ENCODE measurements at regions not wholly inside any gene's neighbourhood (a gene's known extent, or its start where the extent isn't known, plus 50 kb on each side); places are given as distances from the start of the nearest gene placed in this dataset.

GRCh38 chr21:14720237-14720636 is 174.1 kb upstream of the SAMSN1 start:
- intact Hi-C loops (cut with DNase I) = no loop called here
- H3K9me3 ChIP-seq = no peaks in the 10 kb centered on the region
- no peaks in the 10 kb centered on the region for H3K27me3 ChIP-seq
- no peaks in the 10 kb centered on the region for H3K36me3 ChIP-seq
- H3K27ac ChIP-seq = no peak overlapping the region
- WGBS, 3 donors = 36 to 54% (median 39%) methylated on average over 4 of the region's 4 CpGs
- H3K4me1 ChIP-seq (ENCODE audit: insufficient read depth) = no peaks in the 10 kb centered on the region
- DNase-seq = no peak
- TF ChIP-seq POLR2A (IDR thresholded peaks at IDR 0.05) (no peak), EP300 (IDR thresholded peaks at IDR 0.05) (no peak)
- TF ChIP-seq, protein P1, sequence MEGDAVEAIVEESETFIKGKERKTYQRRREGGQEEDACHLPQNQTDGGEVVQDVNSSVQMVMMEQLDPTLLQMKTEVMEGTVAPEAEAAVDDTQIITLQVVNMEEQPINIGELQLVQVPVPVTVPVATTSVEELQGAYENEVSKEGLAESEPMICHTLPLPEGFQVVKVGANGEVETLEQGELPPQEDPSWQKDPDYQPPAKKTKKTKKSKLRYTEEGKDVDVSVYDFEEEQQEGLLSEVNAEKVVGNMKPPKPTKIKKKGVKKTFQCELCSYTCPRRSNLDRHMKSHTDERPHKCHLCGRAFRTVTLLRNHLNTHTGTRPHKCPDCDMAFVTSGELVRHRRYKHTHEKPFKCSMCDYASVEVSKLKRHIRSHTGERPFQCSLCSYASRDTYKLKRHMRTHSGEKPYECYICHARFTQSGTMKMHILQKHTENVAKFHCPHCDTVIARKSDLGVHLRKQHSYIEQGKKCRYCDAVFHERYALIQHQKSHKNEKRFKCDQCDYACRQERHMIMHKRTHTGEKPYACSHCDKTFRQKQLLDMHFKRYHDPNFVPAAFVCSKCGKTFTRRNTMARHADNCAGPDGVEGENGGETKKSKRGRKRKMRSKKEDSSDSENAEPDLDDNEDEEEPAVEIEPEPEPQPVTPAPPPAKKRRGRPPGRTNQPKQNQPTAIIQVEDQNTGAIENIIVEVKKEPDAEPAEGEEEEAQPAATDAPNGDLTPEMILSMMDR (IDR thresholded peaks at IDR 0.05) = no peak
- no peak overlapping the region for H3K4me3 ChIP-seq

- TF ChIP-seq, protein P1 (IDR thresholded peaks at IDR 0.05) = no peak
- TF ChIP-seq EP300 (IDR thresholded peaks at IDR 0.05) = no peak
- no peak for TF ChIP-seq POLR2A (IDR thresholded peaks at IDR 0.05)
- no peak for DNase-seq
- Histone ChIP-seq H3K4me1 (ENCODE audit: insufficient read depth) (no peaks in the 10 kb centered on the region), H3K27ac (no peak overlapping the region), H3K27me3 (no peaks in the 10 kb centered on the region), H3K4me3 (no peak overlapping the region), H3K36me3 (no peaks in the 10 kb centered on the region), H3K9me3 (no peaks in the 10 kb centered on the region)
- intact Hi-C loops (cut with DNase I) = no loop called here
- 45 to 56% (median 51%) methylated on average over 6 of the region's 6 CpGs for WGBS, 3 donors
Measured at GRCh38 chr21:14718951-14719350, 172.8 kb upstream of the SAMSN1 start.

DNA sequence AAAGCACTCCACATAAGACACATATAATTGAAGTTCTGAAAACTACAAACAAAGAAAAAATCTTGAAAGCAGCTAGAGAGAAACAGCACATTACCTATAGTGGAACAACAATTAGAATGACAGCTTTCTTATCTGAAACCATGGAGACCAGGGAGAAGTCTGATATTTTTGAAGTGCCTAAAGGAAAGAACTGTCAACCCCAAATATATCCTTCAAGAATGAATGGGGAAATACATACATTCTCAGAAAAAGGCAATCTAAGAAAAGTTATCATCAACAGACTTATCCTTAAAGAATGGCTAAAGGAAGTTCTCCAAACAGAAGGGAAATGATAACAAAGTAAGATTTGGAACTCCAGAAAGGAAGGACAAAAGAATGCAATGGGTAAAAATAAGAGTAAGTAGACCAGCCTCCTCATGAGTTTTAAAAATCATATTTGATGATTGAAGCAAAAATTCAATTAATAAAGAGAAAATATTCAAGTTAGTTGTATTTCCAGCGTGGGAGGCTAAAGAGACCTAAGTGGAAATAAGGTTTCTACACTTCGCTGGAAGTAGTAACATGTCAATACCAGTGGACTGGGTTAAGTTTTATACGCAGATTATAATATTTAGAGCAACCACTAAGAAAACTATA is 170.8 kb upstream of the SAMSN1 start:
- Histone ChIP-seq H3K9me3 (no peaks in the 10 kb centered on the region), H3K27ac (no peak overlapping the region), H3K4me1 (ENCODE audit: insufficient read depth) (no peaks in the 10 kb centered on the region), H3K27me3 (no peaks in the 10 kb centered on the region), H3K4me3 (no peak overlapping the region), H3K36me3 (no peaks in the 10 kb centered on the region)
- WGBS, 3 donors = 78 to 91% (median 91%) methylated on average over 3 of the region's 3 CpGs
- TF ChIP-seq, protein P1 (IDR thresholded peaks at IDR 0.05) = no peak
- no peak for TF ChIP-seq POLR2A (IDR thresholded peaks at IDR 0.05)
- no peak for TF ChIP-seq EP300 (IDR thresholded peaks at IDR 0.05)
- DNase-seq = no peak
- intact Hi-C loops (cut with DNase I) = no loop called here

DNA sequence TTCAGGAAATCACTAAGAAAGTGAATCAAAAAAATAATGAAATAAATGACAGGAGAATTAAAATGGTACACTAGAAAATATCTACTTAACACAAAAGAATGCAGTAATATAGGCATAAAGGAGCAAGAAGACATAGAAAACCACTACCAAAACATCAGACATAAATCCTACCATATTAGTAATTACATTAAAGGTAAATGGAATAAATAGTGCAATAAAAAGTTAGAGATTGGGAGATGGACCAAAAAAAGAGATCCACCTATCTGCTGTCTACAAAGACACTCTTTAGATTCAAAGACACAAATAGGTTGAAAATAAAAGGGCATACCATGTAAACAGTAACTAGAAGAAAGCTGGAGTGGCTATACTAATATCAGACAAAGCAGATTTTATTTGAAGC is 167.0 kb upstream of the SAMSN1 start:
- H3K9me3 ChIP-seq = no peaks in the 10 kb centered on the region
- TF ChIP-seq, protein P1 (IDR thresholded peaks at IDR 0.05) = no peak
- TF ChIP-seq POLR2A (IDR thresholded peaks at IDR 0.05) (no peak), EP300 (IDR thresholded peaks at IDR 0.05) (no peak)
- no peak overlapping the region for H3K4me3 ChIP-seq
- H3K36me3 ChIP-seq = no peaks in the 10 kb centered on the region
- DNase-seq = no peak
- no peak overlapping the region for H3K27ac ChIP-seq
- no peaks in the 10 kb centered on the region for H3K27me3 ChIP-seq
- H3K4me1 ChIP-seq (ENCODE audit: insufficient read depth) = no peaks in the 10 kb centered on the region
- intact Hi-C loops (cut with DNase I) = no loop called here
